PC-9 (cell line): ENCODE measurements at regions not wholly inside any gene's neighbourhood (a gene's known extent, or its start where the extent isn't known, plus 50 kb on each side); places are given as distances from the start of the nearest gene placed in this dataset.
A peak's percentile ranks its signal among the peaks of the same experiment; 100 is the strongest.

ENCODE experiments used
- BruUV-seq: library from RNA; stranded (reverse); fragments of 400-500 nt; replicated peaks from 2 replicates; lab custom pipeline; 2021; lab: Mats Ljungman, UMichigan
- CTCF ChIA-PET: fragments of 300-600 bp; sonication (Branson Sonifier 250); formaldehyde crosslinking; loops from one replicate; lab custom pipeline; 2022; ENCODE audit warnings: antibody characterized with exemption; lab: Charles Lee
- POLR2A ChIA-PET: fragments of 300-600 bp; sonication (Branson Sonifier 250); formaldehyde crosslinking; loops from one replicate; lab custom pipeline; 2022; ENCODE audit warnings: antibody characterized with exemption; ENCODE audit not compliant: unreplicated experiment; lab: Charles Lee
- DNase-seq, 2 experiments: peaks; one replicate each; pipeline versions ENCODE4 v3.0.0 to v3.0.0-alpha.2; 2015 to 2022; ENCODE audit warnings: mixed read lengths in 1 of 2
- H2AFZ ChIP-seq: fragments of 200-600 bp; sonication (generic); 2 replicates; pipeline ENCODE4 v1.8.1; 2017; ENCODE audit warnings: antibody characterized with exemption
- H3F3A ChIP-seq: fragments of 200-600 bp; sonication (generic); 2 replicates; pipeline ENCODE4 v1.8.1; 2017; ENCODE audit warnings: antibody characterized with exemption, mild to moderate bottlenecking, low read depth; ENCODE audit not compliant: insufficient read depth
- H3K27ac ChIP-seq: fragments of 200-600 bp; sonication (generic); 2 replicates; pipeline ENCODE4 v1.6.1; 2016; ENCODE audit warnings: mixed run types
- H3K27me3 ChIP-seq: fragments of 200-600 bp; sonication (generic); 2 replicates; pipeline ENCODE4 v1.6.1; 2016; ENCODE audit warnings: low read depth, mixed run types; ENCODE audit not compliant: insufficient read depth
- H3K36me3 ChIP-seq: fragments of 200-600 bp; sonication (generic); 2 replicates; pipeline ENCODE4 v1.6.1; 2016; ENCODE audit warnings: low read depth, mixed run types
- H3K4me1 ChIP-seq: fragments of 200-600 bp; sonication (generic); replicated peaks from 2 replicates; pipeline ENCODE4 v1.6.1; 2016; ENCODE audit warnings: mixed run types; ENCODE audit not compliant: insufficient read depth
- H3K4me2 ChIP-seq: fragments of 200-600 bp; sonication (generic); 2 replicates; pipeline ENCODE4 v1.6.1; 2017; ENCODE audit warnings: mixed run types
- H3K4me3 ChIP-seq: fragments of 200-600 bp; sonication (generic); 2 replicates; pipeline ENCODE4 v1.6.1; 2016; ENCODE audit warnings: mixed run types
- H3K79me2 ChIP-seq: fragments of 200-600 bp; sonication (generic); 2 replicates; pipeline ENCODE4 v1.6.1; 2017; ENCODE audit warnings: low read depth, mixed run types
- H3K9me2 ChIP-seq: fragments of 200-600 bp; sonication (generic); 2 replicates; pipeline ENCODE4 v1.8.1; 2017; ENCODE audit warnings: mild to moderate bottlenecking; ENCODE audit not compliant: insufficient read depth
- H3K9me3 ChIP-seq: fragments of 200-600 bp; sonication (generic); 2 replicates; pipeline ENCODE4 v1.8.1; 2016; ENCODE audit warnings: low read depth; ENCODE audit not compliant: insufficient read depth
- H4K20me1 ChIP-seq: fragments of 200-600 bp; sonication (generic); 2 replicates; pipeline ENCODE4 v1.8.1; 2017; ENCODE audit not compliant: insufficient read depth
- EZH2 ChIP-seq: fragments of 200-600 bp; sonication (generic); IDR thresholded peaks from 2 replicates; pipeline ENCODE4 v1.8.0; 2017; ENCODE audit warnings: antibody characterized with exemption, low read depth
- intact Hi-C: fragments of 100-400 bp; cut with micrococcal nuclease; formaldehyde crosslinking; loops from one replicate; pipeline ENCODE4 v1.10.0; 2022; ENCODE audit not compliant: unreplicated experiment
- TF ChIP-seq, protein P1 (sequence below): fragments of 200-600 bp; sonication (generic); conservative IDR thresholded peaks from 2 replicates; pipeline ENCODE4 v1.6.1; 2017; ENCODE audit warnings: mixed run types, antibody characterized with exemption, mild to moderate bottlenecking, moderate library complexity

DNA sequence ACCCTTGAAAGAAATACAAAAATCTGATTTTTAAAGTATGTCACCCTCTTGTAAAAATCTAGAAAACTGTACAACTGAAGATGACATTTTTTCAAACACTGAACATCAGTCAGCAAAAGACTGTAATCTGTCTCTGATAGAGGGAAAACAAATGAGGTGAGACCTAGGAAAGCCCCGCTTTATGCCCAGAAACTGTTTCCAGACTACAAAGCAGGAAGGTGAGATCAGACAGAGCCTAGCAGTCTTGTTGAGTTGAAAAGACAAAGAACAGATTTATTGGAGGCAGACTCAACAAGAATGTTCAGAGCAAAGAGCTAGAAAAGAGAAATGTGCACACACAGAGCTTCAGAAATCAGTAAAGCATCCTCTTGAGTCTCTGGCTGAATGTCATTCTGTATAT is 873.6 kb downstream of the LRFN5 start:
- no peaks in the 10 kb centered on the region for H3K36me3 ChIP-seq
- intact Hi-C loops, result no loop called here
- BruUV-seq, result no TSS peak
- no peak overlapping the region for H2AFZ ChIP-seq
- H3K4me1 ChIP-seq, result no peaks in the 10 kb centered on the region
- H3K4me3 ChIP-seq, result no peak overlapping the region
- ChIA-PET CTCF (no interaction called here), POLR2A (no interaction called here)
- no peaks in the 10 kb centered on the region for H3K9me3 ChIP-seq
- H3K27me3 ChIP-seq, result no peaks in the 10 kb centered on the region
- H4K20me1 ChIP-seq, result no peaks in the 10 kb centered on the region
- H3K27ac ChIP-seq, result no peak overlapping the region
- no peak overlapping the region for H3K4me2 ChIP-seq
- DNase-seq, result no peak
- no peak for TF ChIP-seq EZH2
- TF ChIP-seq, protein P1, sequence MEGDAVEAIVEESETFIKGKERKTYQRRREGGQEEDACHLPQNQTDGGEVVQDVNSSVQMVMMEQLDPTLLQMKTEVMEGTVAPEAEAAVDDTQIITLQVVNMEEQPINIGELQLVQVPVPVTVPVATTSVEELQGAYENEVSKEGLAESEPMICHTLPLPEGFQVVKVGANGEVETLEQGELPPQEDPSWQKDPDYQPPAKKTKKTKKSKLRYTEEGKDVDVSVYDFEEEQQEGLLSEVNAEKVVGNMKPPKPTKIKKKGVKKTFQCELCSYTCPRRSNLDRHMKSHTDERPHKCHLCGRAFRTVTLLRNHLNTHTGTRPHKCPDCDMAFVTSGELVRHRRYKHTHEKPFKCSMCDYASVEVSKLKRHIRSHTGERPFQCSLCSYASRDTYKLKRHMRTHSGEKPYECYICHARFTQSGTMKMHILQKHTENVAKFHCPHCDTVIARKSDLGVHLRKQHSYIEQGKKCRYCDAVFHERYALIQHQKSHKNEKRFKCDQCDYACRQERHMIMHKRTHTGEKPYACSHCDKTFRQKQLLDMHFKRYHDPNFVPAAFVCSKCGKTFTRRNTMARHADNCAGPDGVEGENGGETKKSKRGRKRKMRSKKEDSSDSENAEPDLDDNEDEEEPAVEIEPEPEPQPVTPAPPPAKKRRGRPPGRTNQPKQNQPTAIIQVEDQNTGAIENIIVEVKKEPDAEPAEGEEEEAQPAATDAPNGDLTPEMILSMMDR, result no peak
- no peaks in the 10 kb centered on the region for H3F3A ChIP-seq
- H3K9me2 ChIP-seq, result no peaks in the 10 kb centered on the region; the same call in 1 of the 2 replicates
- no peaks in the 10 kb centered on the region for H3K79me2 ChIP-seq

DNA sequence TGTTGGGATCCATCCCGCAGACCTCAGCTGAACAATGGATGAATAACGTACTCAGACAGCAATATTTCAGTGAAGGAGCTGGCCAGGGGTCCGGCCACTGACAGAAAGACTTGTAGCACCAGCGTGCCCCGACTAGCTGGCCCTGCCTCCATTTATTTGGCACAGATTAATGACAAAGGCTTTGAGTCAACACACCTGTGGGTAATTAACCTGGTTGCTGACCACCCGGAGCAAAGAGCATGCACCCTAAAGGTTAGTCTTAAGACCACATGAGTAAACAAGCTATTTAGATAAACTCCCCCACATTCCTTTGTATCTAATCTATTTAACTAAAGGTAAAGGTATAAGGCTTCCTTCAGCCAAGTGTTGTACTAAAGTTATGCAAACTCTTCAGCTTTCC is 868.6 kb downstream of the LRFN5 start:
- no peaks in the 10 kb centered on the region; the same call in 1 of the 2 replicates for H3K9me2 ChIP-seq
- ChIA-PET CTCF (no interaction called here), POLR2A (no interaction called here)
- H3K79me2 ChIP-seq, result no peaks in the 10 kb centered on the region
- intact Hi-C loops, result no loop called here
- no TSS peak for BruUV-seq
- H3F3A ChIP-seq, result no peaks in the 10 kb centered on the region
- TF ChIP-seq, protein P1, result no peak
- no peak for TF ChIP-seq EZH2
- H2AFZ ChIP-seq, result 0 out of 2 replicates have a peak overlapping the region, but pooled peaks have one; percentile 49
- no peak overlapping the region for H3K4me2 ChIP-seq
- no peaks in the 10 kb centered on the region for H3K4me1 ChIP-seq
- no peak overlapping the region for H3K27ac ChIP-seq
- H3K4me3 ChIP-seq, result no peak overlapping the region
- no peak for DNase-seq
- no peaks in the 10 kb centered on the region for H3K36me3 ChIP-seq
- no peaks in the 10 kb centered on the region for H3K9me3 ChIP-seq
- no peaks in the 10 kb centered on the region for H3K27me3 ChIP-seq
- no peaks in the 10 kb centered on the region for H4K20me1 ChIP-seq

DNA sequence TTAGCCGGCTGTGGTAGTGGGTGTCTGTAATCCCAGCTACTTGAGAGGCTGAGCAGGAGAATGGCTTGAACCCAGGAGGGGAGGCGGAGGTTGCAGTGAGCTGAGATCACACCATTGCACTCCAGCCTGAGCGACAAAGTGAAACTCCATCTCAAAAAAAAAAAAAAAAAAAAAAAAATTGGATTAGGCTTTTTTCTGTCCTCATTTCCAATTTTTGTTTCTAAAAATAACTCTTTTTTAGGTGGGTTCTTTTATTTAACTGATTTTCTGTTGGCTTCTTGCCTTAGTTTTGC is 863.7 kb downstream of the LRFN5 start:
- Histone ChIP-seq H3K36me3 (no peaks in the 10 kb centered on the region), H3K79me2 (no peaks in the 10 kb centered on the region), H3F3A (no peaks in the 10 kb centered on the region), H4K20me1 (no peaks in the 10 kb centered on the region), H3K27me3 (no peaks in the 10 kb centered on the region), H3K4me3 (no peak overlapping the region), H3K4me2 (peak overlapping the region; percentile 36; the same call in 1 of the 2 replicates), H3K27ac (no peak overlapping the region), H3K9me2 (no peaks in the 10 kb centered on the region), H2AFZ (peak overlapping the region; percentile 69), H3K4me1 (no peaks in the 10 kb centered on the region), H3K9me3 (no peaks in the 10 kb centered on the region)
- no peak for DNase-seq
- no TSS peak for BruUV-seq
- POLR2A ChIA-PET, result no interaction called here
- CTCF ChIA-PET, result no interaction called here
- TF ChIP-seq, protein P1, result no peak
- no peak for TF ChIP-seq EZH2
- intact Hi-C loops, result no loop called here
